Activated naive CD4-positive, alpha-beta T cell treated with Interleukin-2 at 50 U/mL for 16 hours (primary cell): ENCODE measurements at regions not wholly inside any gene's neighbourhood (a gene's known extent, or its start where the extent isn't known, plus 50 kb on each side); places are given as distances from the start of the nearest gene placed in this dataset.
"Not testable (repeated sequence)": the region's sequence is repeated elsewhere in the genome, so short reads cannot be mapped to it uniquely, and the experiment has no call there.

Experiments
- DNase-seq: peaks from one replicate; pipeline ENCODE4 v3.0.0-alpha.2; 2020

DNA sequence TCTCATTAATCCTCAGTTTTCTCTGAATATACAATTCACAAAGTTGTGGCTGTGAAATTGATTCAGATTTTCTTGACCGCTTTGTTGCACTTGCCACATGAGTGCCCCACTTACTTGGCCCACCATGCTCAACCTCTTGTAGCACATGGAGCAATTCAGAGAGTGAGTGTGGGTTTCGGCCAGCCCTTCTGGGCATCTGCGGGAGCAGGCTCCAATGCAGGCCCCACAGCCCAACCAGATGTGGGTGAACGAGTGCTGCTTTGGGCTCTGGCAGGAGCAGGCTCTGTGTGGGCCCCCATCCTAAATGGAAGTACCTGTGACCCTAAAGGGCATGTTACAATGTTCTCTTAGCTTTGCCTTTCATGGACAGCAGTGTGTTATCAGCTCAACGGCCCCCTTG lies 2338.6 kb downstream of the LRRC4C start:
- no peak for DNase-seq

DNA sequence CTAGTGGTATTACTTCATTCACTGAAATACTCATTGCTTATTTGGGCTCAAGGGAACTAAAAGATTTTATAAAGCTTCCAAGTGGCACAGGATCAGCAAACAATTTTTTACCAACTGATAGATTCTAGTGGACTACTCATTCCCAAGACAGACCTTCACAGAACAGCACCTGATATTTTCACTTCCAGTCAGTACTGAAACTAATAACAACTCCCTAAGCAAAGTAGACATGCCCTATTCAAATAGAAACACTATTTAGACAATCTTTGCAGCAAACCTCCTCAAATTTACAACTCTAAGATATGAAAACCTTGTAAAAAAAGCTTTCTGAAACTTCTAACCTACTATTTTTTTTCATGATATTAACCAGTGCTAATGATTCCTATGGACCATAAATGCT lies 2345.8 kb downstream of the LRRC4C start:
- DNase-seq, result no peak

DNA sequence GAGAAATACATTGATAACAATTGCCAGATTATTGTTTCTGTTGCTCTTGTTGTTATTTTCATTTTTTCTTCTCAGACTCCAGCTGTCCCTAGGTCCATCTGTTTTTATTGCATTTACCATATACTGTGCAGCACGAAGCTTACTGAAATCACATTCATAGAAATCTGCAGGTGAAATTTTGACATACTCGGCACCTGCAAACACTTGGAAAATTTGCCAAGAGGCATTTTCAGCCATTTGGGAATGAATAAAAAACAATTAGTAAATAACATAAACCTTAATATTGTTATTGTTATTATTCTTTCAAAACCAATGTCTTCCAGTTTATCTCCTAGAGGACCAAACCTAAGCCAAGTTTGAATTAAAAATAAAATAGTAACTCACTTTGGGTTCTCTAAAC lies 2357.2 kb downstream of the LRRC4C start:
- DNase-seq, result no peak

DNA sequence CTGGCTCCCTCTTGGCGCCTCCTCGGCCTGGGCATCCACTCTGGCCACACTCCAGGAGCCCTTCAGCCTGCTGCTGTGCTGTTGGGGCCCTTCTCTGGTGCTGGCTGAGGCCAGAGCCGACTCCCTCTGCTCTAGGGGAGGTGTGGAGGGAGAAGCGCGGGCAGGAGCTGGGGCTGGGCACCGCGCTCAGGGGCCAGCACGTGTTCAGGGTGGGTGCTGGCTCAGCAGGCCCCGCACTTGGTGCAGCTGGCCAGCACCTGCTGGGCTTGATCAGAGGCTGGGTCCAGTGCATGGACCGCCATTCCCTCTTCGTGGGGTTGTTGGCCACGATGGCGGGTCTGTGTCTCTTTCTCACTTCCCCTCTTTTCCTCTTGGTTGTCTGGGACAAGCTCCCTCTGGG lies 2381.0 kb downstream of the LRRC4C start:
- DNase-seq, result no peak

DNA sequence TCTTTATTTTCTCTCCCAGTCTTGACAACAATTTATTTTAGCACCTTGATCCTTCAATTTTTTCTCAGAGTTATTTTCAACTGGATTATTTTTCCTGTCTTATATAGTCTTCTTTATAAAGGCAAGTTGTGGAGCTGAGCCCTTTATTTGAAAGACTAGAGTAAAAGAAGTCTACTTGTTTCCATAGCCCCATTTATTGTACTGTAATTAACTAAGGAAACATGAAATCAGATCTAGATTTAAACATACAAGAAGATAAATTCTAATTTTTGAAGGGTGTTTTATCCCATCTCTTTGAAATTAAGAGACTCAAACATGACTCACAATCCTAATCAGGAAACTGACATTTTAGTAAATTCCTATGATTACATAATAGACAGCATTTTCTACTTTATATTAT lies 2421.8 kb downstream of the LRRC4C start:
- DNase-seq, result no peak

DNA sequence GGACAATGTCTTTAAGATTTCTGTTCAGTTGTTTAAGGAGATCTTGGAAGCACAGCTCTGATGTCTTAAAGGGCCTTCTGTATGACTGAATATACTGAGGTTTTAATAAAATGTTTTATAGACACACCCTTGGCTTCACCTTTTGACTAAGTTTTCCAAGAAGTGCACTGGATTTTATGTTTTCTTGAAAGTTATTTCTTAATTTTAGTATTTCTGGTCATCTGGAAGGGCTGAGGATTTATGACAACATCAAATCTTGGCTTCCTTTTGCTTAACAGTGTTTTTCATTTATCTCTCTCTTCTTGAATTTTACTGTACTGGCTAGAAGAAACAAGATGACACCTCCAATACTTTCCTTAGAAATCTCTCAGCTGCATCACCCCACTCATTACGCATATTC lies 2423.4 kb downstream of the LRRC4C start:
- no peak for DNase-seq

DNA sequence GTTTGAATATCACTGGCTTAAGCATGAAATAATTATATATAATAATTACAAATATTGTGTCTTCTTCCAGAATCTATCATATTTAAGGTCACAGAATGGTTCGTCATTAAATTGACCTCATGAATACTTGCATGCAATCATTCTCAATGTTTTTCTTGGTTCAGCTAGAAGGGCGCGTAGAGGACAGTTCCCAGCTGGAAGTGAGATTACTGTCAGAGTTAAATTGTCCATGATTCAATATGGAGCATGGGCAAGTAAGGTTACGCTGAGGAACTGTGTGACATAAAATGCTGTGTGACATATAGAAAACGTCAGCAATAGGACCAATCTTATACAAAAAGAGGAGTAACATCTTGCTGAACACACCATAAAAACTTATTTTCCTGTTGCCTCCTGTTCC lies 2423.5 kb upstream of the RAG2 start:
- DNase-seq, result no peak

DNA sequence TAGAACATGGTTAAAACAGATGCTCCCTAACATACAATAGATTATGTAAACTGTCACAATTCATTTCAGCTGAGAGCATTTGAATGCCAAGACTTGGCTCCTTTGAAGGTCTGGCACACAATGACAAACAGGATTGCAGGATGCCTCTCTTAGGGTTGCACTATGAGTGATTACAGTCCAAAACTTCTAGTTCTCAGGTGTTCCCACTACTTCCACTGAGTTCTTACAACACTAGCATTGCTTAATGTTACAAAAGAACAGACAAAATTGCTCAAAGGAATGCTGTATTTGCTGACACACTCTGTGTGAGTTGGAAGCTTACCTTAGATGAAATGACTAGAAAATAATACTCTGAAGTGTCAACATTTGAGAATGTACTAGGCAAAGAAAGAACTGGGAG lies 2413.8 kb upstream of the RAG2 start:
- DNase-seq, result no peak

DNA sequence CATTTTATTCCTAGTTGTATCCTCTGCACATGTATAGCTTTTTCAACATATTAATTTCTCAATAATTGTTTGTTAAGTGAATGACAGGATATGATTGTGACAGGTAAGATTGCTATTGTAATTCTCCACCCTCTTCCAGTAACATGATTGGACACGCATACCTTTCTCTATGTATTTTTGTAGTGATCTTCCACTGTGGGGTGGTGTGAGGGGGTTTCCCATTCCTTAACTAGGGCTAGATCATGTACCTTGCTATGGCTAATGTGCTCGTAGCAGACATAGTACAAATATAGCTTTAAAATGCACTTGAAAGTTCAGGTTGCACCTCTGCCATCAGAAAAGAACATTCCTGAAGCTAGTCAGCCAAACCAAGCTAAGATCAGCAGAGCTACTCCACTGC lies 2392.8 kb upstream of the RAG2 start:
- DNase-seq, result no peak

DNA sequence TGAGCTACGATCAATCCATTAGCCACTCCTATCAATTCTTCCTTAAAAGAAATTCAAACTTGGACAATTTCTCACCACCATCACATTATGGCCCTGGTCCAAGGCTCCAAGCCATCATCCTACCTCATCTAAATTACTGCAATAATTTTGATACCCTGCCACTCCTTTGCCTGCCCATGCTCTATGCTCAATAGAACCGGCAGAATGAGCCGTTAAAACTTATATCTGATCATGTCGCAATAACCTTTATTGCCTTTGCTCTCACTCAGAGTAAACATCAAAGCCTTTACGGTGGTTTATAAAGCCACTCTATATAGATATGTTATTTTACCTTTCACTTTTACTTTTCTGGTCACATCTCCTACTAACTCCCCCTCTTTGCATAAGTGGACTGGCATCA lies 2392.1 kb upstream of the RAG2 start:
- DNase-seq, result no peak

DNA sequence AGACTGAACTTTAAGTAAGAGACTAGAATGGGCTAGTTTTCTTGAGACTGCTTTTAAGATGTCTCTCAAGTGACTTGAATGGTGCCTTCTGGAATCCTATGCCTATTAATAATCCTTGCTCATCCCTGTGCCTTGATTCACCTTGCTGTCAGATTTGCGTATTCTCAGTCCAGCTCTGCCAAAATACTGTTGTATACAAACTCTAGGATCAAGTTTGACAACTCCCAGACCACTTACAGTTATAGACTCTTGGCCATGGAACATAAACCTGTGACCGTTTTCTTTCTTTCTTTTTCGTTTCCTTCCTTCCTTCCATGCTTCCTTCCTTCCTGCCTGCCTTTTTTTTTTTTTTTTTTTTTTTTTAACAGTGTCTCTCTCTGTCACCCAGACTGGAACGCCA lies 2390.9 kb upstream of the RAG2 start:
- no peak for DNase-seq

DNA sequence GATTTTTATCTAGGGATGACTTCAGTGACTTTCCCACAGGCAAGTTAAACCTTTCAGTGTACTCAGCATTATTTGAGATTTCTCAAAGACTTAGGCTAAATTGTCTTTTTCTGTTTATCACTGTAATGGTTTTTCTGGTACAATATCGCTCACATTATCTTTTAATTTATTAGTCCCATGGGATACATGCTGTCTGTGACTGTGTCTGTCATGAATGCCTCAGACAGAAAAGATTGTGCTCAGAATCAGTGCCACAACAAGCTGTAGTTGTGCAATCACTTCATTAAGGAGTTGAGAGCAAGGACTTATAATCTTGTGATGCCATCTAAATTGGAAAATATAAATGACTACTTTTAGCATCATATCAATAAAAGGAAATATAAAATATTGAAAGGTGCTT lies 2374.2 kb upstream of the RAG2 start:
- DNase-seq, result no peak

DNA sequence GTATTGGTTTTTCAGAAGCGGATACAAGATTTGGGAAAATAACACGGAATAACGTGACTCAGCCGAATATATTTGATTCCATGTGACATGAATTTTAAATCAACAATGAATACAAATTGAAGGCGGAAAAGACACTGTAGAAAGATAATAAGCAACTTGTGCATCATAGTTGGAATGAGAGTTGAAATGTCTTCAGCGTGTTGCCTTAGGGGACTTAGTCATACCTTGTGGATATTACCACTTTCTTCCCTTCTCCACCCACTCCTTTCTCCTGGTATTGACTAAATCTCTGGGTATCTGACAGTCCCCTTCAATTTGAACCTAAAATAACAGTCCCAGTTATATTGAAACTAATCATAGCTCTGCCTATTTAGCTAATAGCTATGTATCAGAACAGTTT lies 2373.1 kb upstream of the RAG2 start:
- no peak for DNase-seq

DNA sequence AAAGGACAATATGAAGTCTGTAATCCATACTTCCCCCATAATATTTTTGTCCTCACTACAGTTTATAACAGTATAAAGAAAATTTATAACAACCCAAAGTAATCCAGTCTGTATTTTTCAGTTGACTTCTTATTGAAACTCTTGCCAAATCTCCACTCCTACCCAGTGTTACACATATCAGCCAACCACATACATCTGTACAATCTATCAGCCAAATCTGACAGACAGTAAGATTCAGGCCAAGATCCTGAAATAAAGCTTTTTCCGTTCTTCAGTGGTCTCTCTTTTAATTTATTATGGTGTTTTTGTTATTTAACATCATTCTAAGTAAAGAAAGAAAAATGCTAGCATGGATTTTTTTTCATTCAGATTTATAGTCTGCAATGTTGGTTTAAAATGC lies 2370.9 kb upstream of the RAG2 start:
- no peak for DNase-seq

DNA sequence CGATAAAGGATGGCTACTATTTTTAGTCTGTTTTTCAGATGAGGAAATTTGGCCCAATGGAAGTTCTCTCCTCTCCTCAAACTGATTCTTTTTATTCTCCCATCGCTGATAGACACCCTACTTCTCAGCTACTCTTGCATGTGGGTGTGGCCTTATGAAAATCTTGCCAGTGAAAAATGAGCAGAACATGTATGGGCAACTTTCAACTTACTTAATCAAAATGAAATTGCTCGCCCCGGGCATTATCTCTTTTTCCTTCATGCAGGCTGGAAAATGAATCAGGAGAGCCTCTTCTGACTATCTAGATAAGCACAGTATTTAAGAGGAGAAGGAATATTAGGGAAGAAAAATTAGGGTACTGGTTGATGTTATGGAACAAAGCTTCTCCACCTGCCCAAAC lies 2354.7 kb upstream of the RAG2 start:
- DNase-seq, result no peak

DNA sequence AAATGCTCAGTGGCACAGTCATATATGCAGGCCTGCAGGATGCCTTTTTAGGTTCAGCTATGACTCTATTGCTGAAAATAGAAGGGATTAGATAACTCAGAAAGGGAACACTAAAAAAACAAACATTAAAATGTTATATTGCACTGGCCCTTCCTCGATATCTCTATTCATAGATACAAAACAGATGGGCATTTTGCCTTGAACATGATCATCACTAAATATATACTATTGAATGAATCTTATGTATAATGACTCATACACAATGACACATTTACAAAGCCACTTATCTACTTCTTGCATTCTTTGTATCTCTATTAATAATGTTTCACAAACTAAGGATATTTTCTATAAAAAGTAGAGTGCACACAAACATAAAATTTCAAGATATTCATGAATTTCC lies 2352.8 kb upstream of the RAG2 start:
- no peak for DNase-seq

DNA sequence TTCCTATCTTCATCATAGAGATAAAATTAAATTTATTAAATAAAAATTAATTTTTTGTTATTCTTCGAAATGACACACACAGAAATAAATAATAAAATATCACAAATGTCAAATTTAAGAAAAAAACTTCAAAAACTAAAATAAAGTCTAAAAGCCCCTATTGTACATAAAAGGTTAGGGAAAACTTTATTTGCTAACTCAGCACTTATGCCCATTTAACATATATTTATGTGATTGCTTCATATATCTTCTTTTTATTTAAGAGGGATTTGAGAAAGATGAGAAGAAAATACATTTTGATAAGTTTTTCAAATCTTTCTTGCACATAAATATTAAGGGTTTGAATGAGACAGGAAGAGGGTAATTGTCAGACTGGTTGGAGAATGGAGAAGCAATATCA lies 2350.4 kb upstream of the RAG2 start:
- DNase-seq, result no peak

DNA sequence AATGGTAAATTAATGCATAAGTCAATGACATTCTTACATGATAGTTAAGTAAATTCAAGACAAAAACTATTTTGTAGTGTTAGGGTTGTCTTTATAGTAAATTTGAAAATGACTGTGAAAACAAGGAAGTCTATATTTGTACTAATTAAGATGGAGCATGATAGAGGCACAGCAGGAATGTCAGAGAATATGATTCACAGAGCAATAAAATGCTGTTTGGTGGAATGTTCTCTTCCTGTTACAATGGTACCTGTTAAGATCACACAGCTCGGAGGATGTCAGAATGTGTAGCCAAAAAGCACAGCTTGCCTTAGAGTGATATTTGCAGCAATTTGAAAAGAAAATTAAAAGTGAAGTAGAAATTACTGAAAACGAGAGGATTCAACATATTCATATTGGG lies 2339.7 kb upstream of the RAG2 start:
- DNase-seq, result no peak

DNA sequence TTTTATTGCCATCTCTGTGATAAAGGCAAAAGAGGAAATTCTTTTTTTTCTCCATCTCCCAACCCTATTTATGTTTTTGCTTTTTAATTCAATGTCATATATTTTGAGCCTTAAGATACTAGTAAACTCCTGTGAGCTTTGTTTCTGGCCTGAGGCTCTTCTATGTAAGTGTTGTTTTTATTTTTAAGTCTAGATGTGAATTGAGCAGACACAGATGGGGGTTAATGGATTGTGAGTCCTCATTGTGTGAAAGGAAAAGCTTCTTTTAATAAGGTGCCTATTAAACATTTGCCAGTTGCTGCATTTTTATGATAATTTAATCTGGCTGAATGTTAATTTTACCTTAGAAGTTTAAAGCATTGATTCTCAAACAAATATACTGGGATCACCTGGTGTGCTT lies 2337.9 kb upstream of the RAG2 start:
- DNase-seq, result no peak

DNA sequence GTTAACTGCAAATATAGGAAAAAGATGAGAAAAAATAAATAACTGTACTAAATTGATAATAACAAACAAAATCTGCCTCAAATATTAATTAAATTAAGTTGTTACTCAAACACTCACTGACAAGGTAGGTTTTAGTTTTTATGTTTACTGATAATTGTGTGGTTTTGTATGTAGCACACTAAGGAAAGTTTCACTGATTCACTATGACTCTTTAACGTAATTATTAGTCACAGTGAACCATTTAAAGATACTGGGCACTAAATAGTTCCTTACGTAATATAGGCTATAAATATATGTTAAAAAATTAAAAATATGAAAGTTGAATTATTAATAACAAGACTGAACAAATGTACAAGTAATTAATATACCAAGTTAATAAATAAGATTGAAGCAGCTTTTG lies 2330.0 kb upstream of the RAG2 start:
- no peak for DNase-seq

DNA sequence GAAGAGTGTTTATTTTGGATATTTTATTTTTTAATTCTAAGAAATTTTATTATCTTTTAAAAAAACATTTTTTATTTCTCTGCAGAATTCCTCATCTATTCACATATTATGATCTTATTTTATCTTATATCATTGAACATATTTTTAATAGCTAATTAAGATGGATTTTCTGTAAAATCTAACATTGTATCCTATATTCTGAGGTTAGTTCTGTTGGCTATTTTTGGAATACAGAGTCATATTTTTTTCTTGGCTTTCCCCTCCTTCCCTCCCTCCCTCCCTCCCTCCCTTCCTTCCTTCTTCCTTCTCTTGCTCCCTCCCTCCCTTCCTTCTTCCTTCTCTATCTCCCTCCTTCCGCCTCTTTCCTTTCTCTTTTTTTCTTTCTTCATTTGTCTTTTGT lies 2326.6 kb upstream of the RAG2 start:
- no peak for DNase-seq

DNA sequence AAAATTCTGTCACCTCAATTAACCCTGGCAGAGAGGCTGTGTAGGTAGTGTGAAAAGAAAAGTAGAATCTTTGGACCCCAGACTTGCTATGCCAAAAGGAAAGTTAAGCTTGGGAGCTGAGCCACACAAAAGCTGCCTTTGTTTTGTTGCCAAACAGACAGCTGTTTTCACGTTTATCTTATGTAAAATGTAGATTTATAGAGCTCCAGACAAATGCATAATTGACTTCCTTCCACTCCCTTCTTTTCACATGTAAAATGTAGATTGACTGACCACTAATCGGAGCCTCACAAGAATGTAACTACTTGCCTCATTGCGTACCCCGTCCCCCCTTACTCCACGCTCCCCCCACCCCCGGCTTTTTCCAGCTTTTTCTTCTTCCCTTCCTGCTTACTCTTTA lies 2302.2 kb upstream of the RAG2 start:
- DNase-seq, result no peak

DNA sequence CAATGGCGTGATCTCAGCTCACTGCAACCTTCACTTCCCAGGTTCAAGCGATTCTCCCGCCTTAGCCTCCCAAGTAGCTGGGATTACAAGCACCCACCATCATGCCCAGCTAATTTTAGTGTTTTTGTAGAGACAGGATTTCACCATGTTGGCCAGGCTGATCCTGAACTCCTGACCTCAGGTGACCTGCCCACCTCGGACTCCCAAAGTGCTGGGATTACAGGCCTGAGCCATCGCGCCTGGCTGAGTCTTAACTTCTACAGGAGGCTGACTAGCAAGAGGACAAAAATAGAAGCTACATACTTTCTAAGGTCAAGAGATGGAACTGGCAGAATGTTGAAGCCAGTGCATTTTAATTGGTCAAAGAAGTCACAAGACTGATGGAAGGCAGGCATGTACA lies 2296.2 kb upstream of the RAG2 start:
- DNase-seq, result not testable (repeated sequence)

DNA sequence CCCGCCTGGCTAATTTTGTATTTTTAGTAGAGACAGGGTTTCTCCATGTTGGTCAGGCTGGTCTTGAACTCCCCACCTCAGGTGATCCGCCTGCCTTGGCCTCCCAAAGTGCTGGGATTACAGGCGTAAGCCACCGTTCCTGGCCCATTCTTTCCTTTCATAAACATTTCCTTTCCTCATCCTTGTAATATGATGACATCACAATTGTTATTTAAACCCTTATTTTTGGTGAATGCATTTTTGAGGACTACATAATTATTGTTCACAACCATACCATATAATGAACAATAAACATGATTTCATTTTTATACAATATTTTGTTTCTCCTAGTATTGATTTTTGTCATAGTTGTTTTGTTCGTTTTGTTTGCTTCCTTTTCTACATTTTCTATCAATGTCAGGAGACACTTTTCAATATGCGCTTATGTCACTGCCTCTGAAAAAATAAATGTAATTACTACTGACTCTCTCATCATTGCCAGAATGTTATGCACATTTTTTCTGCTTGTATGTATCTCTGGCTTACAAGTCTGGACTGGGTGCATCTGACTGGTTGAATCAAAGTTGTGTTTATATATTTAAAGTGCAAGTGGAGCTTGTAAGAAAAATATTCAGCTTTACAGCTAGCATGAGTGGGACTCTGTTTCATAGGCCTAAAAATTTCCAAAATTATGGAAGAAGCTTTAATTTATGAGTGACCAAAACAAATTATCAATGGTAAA lies 2286.3 kb upstream of the RAG2 start:
- DNase-seq, result no peak

DNA sequence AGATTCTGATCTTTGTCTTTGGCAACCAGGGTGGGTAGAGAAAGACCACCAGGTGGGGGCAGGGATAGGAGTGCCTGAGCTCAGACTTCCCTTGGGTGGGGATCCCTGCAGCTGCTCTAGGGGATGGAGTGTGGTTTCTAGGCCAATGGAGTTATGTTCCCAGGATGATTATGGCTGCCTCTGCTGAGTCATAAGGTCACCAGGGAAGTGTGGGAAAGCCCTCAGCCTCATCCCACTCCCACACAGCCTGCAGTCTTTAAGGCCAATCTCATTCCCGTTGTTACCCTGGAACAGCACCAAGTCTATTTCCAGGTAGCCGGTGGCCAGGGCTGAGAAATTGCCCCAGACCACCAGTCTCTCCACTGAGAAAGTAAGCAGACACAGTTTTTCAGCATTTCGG lies 2269.3 kb upstream of the RAG2 start:
- no peak for DNase-seq

DNA sequence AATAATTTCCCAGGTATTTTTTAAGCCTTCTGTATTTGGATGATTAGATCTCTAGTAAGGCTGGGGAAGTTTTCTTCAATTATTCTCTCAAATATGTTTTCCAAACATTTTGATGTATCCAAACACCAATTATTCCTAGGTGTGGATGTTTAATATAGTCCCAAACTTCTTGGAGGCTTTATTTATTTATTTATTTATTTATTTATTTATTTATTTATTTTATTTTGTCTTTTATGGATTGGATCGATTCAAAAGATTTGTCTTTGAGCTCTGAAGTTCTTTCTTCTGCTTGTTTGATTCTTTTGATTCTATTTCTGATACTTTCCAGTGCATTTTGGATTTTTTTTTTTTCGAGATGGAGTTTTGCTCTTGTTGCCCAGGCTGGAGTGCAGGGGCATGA lies 2267.9 kb upstream of the RAG2 start:
- DNase-seq, result no peak
